HG03045 (cell line): ENCODE measurements at regions not wholly inside any gene's neighbourhood (a gene's known extent, or its start where the extent isn't known, plus 50 kb on each side); places are given as distances from the start of the nearest gene placed in this dataset.
"Not testable (repeated sequence)": the region's sequence is repeated elsewhere in the genome, so short reads cannot be mapped to it uniquely, and the experiment has no call there.

Experiments used
- ATAC-seq: cut with Tn5 transposase; IDR thresholded peaks from one replicate; pipeline ENCODE4 v1.9.1; 2021; ENCODE audit warnings: mild to moderate bottlenecking, moderate library complexity; ENCODE audit not compliant: unreplicated experiment

- no peak for ATAC-seq
These were observed 73.7 kb downstream of the GEMIN8 start for GRCh38 chrX:13955975-13956374.

DNA sequence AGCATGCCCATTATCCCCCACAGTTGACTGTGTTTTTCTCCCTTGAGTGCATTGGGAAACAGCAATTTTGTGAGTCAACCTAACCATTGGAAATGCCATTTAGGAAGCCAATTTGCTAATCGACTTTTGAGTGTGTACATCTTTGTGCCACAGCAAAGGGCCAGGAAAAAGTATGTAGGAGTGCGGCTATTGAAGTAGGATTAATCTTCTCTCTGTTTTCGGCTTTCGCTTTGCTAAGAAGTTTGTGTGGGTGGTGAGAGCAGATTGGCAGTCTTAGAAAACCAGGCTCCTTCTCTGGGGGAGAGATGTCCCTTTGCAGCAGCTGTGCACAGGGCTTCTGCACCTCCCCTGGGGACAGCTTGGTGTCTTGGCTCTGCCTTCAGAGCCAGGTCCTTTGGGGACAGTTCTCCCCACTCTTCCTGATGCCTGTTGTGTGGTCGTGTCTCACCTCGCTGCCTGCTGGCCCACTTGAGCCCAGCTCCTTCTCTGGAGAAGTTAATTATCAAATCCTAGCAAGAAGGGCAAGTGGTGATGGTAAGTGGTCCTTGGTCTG, 74.5 kb downstream of the GEMIN8 start:
- ATAC-seq: no peak

GRCh38 chrX:13952581-13952980, 77.1 kb downstream of the GEMIN8 start:
- ATAC-seq: no peak

DNA sequence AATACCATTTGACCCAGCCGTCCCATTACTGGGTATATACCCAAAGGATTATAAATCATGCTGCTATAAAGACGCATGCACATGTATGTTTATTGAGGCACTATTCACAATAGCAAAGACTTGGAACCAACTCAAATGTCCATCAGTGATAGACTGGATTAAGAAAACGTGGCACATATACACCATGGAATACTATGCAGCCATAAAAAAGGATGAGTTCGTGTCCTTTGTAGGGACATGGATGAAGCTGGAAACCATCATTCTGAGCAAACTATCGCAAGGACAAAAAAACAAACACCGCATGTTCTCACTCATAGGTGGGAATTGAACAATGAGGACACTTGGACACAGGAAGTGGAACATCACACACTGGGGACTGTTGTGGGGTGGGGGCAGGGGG, 83.5 kb downstream of the GEMIN8 start:
- ATAC-seq: not testable (repeated sequence)

- not testable (repeated sequence) for ATAC-seq
These were observed 83.9 kb downstream of the GEMIN8 start for GRCh38 chrX:13945787-13946186.

GRCh38 chrX:13940671-13941070, 89.0 kb downstream of the GEMIN8 start:
- ATAC-seq: no peak

- no peak for ATAC-seq
These were observed 89.7 kb downstream of the GEMIN8 start for GRCh38 chrX:13939741-13940597.

DNA sequence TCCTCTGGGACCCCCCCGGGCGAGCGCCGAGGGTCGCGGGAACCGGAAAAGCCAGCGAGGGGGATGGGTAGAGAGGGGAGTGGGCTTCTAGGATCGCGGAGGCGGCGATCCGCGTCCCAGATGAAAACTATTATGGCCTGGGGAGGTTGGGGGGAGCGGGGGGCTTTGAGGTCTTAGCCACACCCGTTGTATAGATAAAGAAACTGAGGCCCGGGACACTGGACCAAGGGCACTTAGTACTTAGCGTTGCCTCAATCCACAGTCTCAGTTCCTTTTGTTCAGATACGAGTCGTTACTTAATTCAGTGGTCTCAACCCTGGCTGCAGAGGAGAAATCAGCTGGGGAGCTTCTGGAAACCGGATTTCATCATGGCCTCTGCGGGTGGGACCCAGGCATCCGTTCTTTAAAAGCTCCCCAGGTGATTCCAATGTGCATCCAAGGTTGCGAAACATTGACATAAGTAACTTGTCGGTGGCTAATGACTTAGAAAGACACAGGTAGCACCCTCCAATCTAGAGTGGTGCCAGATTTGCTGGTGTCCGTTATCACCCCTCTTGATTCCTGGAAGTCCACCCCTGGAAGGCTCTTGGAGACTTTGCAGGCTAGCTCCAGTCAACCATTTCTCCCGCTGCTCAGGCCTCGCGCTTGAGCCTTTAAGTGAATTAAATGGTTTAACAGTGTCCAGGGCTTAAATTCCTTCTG, 90.7 kb downstream of the GEMIN8 start:
- ATAC-seq: no peak

GRCh38 chrX:13938051-13938828, 91.5 kb downstream of the GEMIN8 start:
- no peak for ATAC-seq

DNA sequence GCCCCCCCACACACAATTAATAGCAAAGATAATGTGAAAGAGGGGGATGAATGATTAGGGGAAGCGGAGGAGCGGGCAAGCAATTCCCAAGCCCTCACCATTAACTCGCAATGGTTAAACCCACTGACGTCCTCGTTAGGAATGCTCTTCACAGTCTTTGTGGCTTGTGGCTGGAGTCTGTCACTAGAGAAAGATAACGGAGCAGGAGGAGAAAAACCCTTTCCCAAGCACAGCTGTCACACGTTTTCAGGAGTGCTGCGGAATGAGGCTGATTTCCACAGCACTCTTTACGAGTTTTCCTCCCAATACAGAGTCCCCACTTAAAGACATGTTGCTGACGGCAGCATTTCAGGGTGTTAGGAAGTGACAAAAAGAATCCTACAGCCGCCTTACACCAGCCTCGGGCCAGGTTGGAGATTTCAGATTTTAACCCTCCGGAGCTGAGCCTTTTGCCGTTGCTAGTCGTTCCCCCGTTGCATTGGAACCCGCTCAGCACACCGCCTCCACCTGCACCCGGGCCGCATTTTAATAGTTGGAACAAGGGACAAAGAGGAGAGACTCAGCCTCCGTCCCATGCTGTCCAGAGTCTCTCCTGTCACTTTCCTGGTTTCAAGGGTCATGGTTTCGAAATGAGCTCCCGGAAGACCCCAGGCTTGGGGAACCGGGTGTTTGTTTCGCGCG, 92.2 kb downstream of the GEMIN8 start:
- ATAC-seq: no peak

DNA sequence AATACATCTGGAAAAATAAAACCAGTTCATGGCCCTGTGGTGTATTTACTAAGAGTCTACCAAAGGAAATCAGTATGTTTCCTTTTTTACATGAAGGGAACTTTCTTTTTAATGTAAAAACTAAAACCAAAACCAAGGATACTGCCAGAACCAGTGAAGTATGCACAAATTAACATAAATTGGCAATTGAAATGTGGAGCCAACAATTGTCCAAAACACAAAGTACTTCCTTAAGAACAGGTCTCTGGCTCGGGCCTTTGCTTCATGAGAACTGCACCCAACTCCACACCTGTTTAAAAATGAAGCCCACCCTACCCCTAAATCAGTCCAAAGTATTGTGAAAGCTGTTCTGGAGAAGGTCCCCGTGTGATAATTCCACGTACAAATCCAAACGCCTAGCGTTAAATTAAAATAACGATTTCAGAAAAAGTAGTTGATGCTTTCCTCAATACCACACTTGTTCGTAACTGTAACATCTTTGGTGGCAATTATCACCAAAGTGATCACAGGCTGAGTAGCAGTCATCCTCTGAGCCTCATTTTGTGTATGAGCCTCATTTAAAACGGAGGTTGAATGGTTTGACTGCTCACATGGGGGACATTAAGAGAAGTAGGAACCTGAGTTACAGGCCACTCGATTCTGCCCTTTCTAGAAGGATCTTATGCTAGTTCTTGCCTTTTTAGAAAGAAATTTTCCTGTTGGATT, 93.0 kb downstream of the GEMIN8 start:
- no peak for ATAC-seq

GRCh38 chrX:13934731-13935130, 95.0 kb downstream of the GEMIN8 start:
- ATAC-seq: no peak

GRCh38 chrX:13933851-13934250, 95.8 kb downstream of the GEMIN8 start:
- no peak for ATAC-seq

DNA sequence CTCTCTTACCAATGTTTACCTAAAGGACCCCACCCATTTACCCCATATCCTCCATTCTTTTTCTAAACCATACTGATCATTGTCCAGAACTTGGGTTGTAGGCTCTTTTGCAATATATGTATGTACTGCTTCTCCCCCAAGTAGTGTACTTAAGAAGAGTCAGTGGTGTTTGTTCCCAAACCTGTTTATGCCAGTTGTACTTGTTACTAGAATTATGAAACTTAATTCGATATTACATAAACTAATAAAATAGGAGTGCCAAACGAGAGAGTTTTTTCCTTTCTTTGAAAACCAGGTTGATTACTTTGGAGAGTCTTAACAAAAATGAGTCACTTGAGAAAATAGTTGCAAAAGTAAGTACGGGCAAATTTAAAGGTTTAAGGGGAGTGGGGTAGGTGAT, 96.3 kb downstream of the GEMIN8 start:
- no peak for ATAC-seq

GRCh38 chrX:13932416-13932815, 97.3 kb downstream of the GEMIN8 start:
- ATAC-seq: no peak

DNA sequence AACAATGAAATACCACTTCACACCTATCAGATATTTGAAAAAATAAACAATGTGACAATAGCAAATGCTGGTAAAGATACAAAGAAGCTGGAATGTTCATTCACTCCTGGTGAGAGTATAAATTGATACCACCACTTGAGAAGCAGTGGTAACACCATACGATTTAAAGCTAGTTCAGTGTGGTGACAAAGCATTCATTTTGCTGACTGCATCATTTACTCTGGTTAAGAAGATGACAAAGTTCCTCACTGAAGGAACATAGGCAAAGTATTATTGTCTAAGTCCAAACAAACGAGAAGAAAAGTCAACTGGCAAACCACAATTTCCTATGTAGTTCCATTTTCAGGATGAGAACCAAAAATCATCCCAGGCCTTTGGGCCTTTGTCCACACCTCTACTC, 102.5 kb downstream of the GEMIN8 start:
- ATAC-seq: no peak

GRCh38 chrX:13923845-13924244, 105.8 kb downstream of the GEMIN8 start:
- ATAC-seq: no peak

GRCh38 chrX:13923289-13923688, 106.4 kb upstream of the GPM6B start:
- ATAC-seq: no peak

DNA sequence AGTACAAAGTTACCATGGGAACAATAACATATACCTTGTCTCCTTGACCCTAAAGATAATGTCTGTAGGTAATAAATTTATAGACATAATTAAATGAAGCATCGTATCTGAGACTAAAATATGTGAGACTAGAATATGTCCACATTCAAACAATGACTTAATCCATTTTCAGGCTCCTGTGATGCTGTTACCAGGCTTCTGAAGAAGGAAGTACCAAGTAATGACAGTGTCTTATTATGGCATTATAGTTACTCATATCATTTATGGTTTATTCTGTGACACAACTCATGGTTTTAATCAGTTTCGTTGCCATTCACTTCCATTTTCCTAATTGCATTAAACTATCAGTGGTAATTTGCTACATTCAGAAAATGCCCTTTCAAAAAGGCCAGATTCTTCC, 100.6 kb upstream of the GPM6B start:
- no peak for ATAC-seq

GRCh38 chrX:13911586-13911985, 94.7 kb upstream of the GPM6B start:
- no peak for ATAC-seq
